DND-41 (cell line): ENCODE measurements at regions not wholly inside any gene's neighbourhood (a gene's known extent, or its start where the extent isn't known, plus 50 kb on each side); places are given as distances from the start of the nearest gene placed in this dataset.
"Not testable (repeated sequence)": the region's sequence is repeated elsewhere in the genome, so short reads cannot be mapped to it uniquely, and the experiment has no call there.

ENCODE experiments used
- ATAC-seq: fragments of 200-7000 bp; cut with Tn5 transposase; 3 replicates; pipeline ENCODE4 v1.9.1; 2021; ENCODE audit warnings: low read depth; ENCODE audit not compliant: insufficient read depth
- DNase-seq: peaks from one replicate; pipeline ENCODE4 v3.0.0-alpha.2; 2020
- H2AFZ ChIP-seq: 2 replicates; pipeline ENCODE4 v1.6.0; 2012; ENCODE audit warnings: low read depth, low read length
- H3K27ac ChIP-seq: 2 replicates; pipeline ENCODE4 v1.5.1; 2012; ENCODE audit warnings: low read length, inconsistent platforms
- H3K27me3 ChIP-seq: fragments of 200-600 bp; sonication (generic); 2 replicates; pipeline ENCODE4 v1.6.0; 2012; ENCODE audit warnings: low read length, mild to moderate bottlenecking, inconsistent platforms; ENCODE audit not compliant: insufficient read depth, poor library complexity
- H3K36me3 ChIP-seq: 2 replicates; pipeline ENCODE4 v1.5.1; 2012; ENCODE audit warnings: low read length, inconsistent platforms; ENCODE audit not compliant: insufficient read depth
- H3K4me1 ChIP-seq: 2 replicates; pipeline ENCODE4 v1.5.1; 2012; ENCODE audit warnings: mild to moderate bottlenecking, low read length; ENCODE audit not compliant: insufficient read depth
- H3K4me2 ChIP-seq: 2 replicates; pipeline ENCODE4 v1.6.0; 2012; ENCODE audit warnings: mild to moderate bottlenecking, moderate library complexity, low read length, inconsistent platforms; ENCODE audit not compliant: insufficient read depth
- H3K4me3 ChIP-seq, 2 experiments: fragments of 200-600 bp in 1 of 2; shearing (Covaris generic) in 1 of 2; 2 replicates each; pipeline ENCODE4 v1.5.1; 2012 to 2016; ENCODE audit warnings: inconsistent platforms in 2 of 2, low read length in 2 of 2, mild to moderate bottlenecking in 2 of 2, low read depth in 1 of 2, moderate library complexity in 1 of 2
- H3K79me2 ChIP-seq: 2 replicates; pipeline ENCODE4 v1.6.0; 2012; ENCODE audit warnings: low read length, inconsistent platforms; ENCODE audit not compliant: insufficient read depth
- H3K9ac ChIP-seq: 2 replicates; pipeline ENCODE4 v1.6.0; 2012; ENCODE audit warnings: low read depth, mild to moderate bottlenecking, inconsistent platforms, low read length, moderate library complexity
- H3K9me3 ChIP-seq: 2 replicates; pipeline ENCODE4 v1.5.1; 2012; ENCODE audit warnings: low read length, moderate library complexity, mild to moderate bottlenecking, inconsistent platforms; ENCODE audit not compliant: insufficient read depth, severe bottlenecking
- H4K20me1 ChIP-seq: 2 replicates; pipeline ENCODE4 v1.6.0; 2012; ENCODE audit warnings: low read length; ENCODE audit not compliant: insufficient read depth
- CTCF ChIP-seq: IDR thresholded peaks from 2 replicates; pipeline ENCODE4 v1.5.1; 2012; ENCODE audit warnings: borderline replicate concordance, low read length, moderate library complexity, mild to moderate bottlenecking; ENCODE audit not compliant: poor library complexity, severe bottlenecking; ENCODE audit errors: extremely low read depth
- EZH2 ChIP-seq: IDR thresholded peaks from 3 replicates; pipeline ENCODE4 v1.6.1; 2012; ENCODE audit warnings: borderline replicate concordance, low read depth, mild to moderate bottlenecking, moderate library complexity, low read length, inconsistent platforms; ENCODE audit not compliant: severe bottlenecking

GRCh38 chr5:60023255-60023654 is 129.7 kb upstream of the PDE4D start:
- TF ChIP-seq EZH2 (no peak), CTCF (no peak)
- no peak overlapping the region for H3K9ac ChIP-seq
- H3K4me2 ChIP-seq: no peak overlapping the region
- no peaks in the 10 kb centered on the region for H3K9me3 ChIP-seq
- DNase-seq (no peak), ATAC-seq (no peak)
- H3K27me3 ChIP-seq: no peaks in the 10 kb centered on the region
- H2AFZ ChIP-seq: no peak overlapping the region
- H3K27ac ChIP-seq: no peak overlapping the region
- H4K20me1 ChIP-seq: no peaks in the 10 kb centered on the region
- H3K4me1 ChIP-seq: no peaks in the 10 kb centered on the region
- H3K36me3 ChIP-seq: no peaks in the 10 kb centered on the region
- H3K79me2 ChIP-seq: no peaks in the 10 kb centered on the region
- H3K4me3 ChIP-seq: no peak overlapping the region

- no peak overlapping the region for H3K4me2 ChIP-seq
- H4K20me1 ChIP-seq: no peaks in the 10 kb centered on the region
- no peaks in the 10 kb centered on the region for H3K79me2 ChIP-seq
- ATAC-seq (no peak), DNase-seq (no peak)
- H3K36me3 ChIP-seq: no peaks in the 10 kb centered on the region
- TF ChIP-seq EZH2: no peak
- TF ChIP-seq CTCF: no peak
- H3K9ac ChIP-seq: no peak overlapping the region
- no peak overlapping the region for H3K4me3 ChIP-seq
- no peaks in the 10 kb centered on the region for H3K9me3 ChIP-seq
- H3K27me3 ChIP-seq: no peaks in the 10 kb centered on the region
- H3K4me1 ChIP-seq: no peaks in the 10 kb centered on the region
- H3K27ac ChIP-seq: no peak overlapping the region
- no peak overlapping the region for H2AFZ ChIP-seq
Observed at GRCh38 chr5:60020457-60020856, 126.9 kb upstream of the PDE4D start.

- not testable (repeated sequence) for ATAC-seq, H3K4me2 ChIP-seq, DNase-seq, H3K79me2 ChIP-seq, H3K4me1 ChIP-seq, H3K27me3 ChIP-seq, H3K4me3 ChIP-seq, H2AFZ ChIP-seq, H4K20me1 ChIP-seq, H3K27ac ChIP-seq, H3K9ac ChIP-seq, H3K9me3 ChIP-seq, H3K36me3 ChIP-seq
Observed at GRCh38 chr5:60018960-60019359, 125.4 kb upstream of the PDE4D start.

- DNase-seq: no peak
- ATAC-seq: no peak
Observed at GRCh38 chr5:60018091-60018490, 124.6 kb upstream of the PDE4D start.

More at GRCh38 chr5:60018091-60018490, 124.6 kb upstream of the PDE4D start:
- no peaks in the 10 kb centered on the region for H3K79me2 ChIP-seq
- H3K9ac ChIP-seq: no peak overlapping the region
- H2AFZ ChIP-seq: no peak overlapping the region
- no peaks in the 10 kb centered on the region for H3K36me3 ChIP-seq
- no peaks in the 10 kb centered on the region for H3K9me3 ChIP-seq
- no peak overlapping the region for H3K4me3 ChIP-seq
- no peak overlapping the region for H3K27ac ChIP-seq
- no peaks in the 10 kb centered on the region for H3K27me3 ChIP-seq
- no peaks in the 10 kb centered on the region for H3K4me1 ChIP-seq
- no peak overlapping the region for H3K4me2 ChIP-seq
- no peaks in the 10 kb centered on the region for H4K20me1 ChIP-seq
- no peak for TF ChIP-seq CTCF
- no peak for TF ChIP-seq EZH2
